ENCODE measurements at regions not wholly inside any gene's neighbourhood (a gene's known extent, or its start where the extent isn't known, plus 50 kb on each side); places are given as distances from the start of the nearest gene placed in this dataset.

GRCh38 chr13:88339271-88339741 is 668.1 kb downstream of the SLITRK5 start:
- no peak for TF ChIP-seq CTCF (IDR thresholded peaks at IDR 0.05)
- TF ChIP-seq NR3C1 (CRISPR knock-in tag; conservative IDR thresholded peaks at IDR 0.05; ENCODE audit: low read depth) = no peak
- TF ChIP-seq RORB (CRISPR knock-in tag; IDR thresholded peaks at IDR 0.05) = no peak
- TF ChIP-seq, protein P1, sequence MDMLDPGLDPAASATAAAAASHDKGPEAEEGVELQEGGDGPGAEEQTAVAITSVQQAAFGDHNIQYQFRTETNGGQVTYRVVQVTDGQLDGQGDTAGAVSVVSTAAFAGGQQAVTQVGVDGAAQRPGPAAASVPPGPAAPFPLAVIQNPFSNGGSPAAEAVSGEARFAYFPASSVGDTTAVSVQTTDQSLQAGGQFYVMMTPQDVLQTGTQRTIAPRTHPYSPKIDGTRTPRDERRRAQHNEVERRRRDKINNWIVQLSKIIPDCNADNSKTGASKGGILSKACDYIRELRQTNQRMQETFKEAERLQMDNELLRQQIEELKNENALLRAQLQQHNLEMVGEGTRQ (CRISPR knock-in tag; IDR thresholded peaks at IDR 0.05) = no peak
